MM.1S (cell line): ENCODE measurements at regions not wholly inside any gene's neighbourhood (a gene's known extent, or its start where the extent isn't known, plus 50 kb on each side); places are given as distances from the start of the nearest gene placed in this dataset.

Source experiments
- DNase-seq: peaks from one replicate; pipeline ENCODE4 v3.0.0-alpha.2; 2015
- H2AFZ ChIP-seq: fragments of 300-600 bp; sonication (generic); 2 replicates; pipeline ENCODE4 v1.6.0; 2016; ENCODE audit warnings: antibody characterized with exemption, low read length
- H3F3A ChIP-seq: fragments of 300-600 bp; sonication (generic); 2 replicates; pipeline ENCODE4 v1.6.1; 2016; ENCODE audit warnings: mild to moderate bottlenecking, antibody characterized with exemption, low read length, moderate library complexity, mixed read lengths; ENCODE audit not compliant: insufficient read depth
- H3K27ac ChIP-seq: fragments of 300-600 bp; sonication (generic); 2 replicates; pipeline ENCODE4 v1.5.1; 2016; ENCODE audit warnings: mild to moderate bottlenecking, low read length
- H3K27me3 ChIP-seq: fragments of 300-600 bp; sonication (generic); replicated peaks from 2 replicates; pipeline ENCODE4 v1.6.0; 2016; ENCODE audit warnings: low read length; ENCODE audit not compliant: insufficient read depth
- H3K36me3 ChIP-seq: fragments of 300-600 bp; sonication (generic); replicated peaks from 2 replicates; pipeline ENCODE4 v1.6.1; 2016; ENCODE audit warnings: mild to moderate bottlenecking, low read length, mixed read lengths; ENCODE audit not compliant: insufficient read depth
- H3K4me1 ChIP-seq: fragments of 300-600 bp; sonication (generic); 2 replicates; pipeline ENCODE4 v1.6.1; 2016; ENCODE audit warnings: low read length, mixed read lengths
- H3K4me2 ChIP-seq: fragments of 300-600 bp; sonication (generic); 2 replicates; pipeline ENCODE4 v1.6.0; 2016; ENCODE audit warnings: low read depth, low read length
- H3K4me3 ChIP-seq: fragments of 300-600 bp; sonication (generic); 2 replicates; pipeline ENCODE4 v1.5.1; 2016; ENCODE audit warnings: low read length, mixed read lengths
- H3K79me2 ChIP-seq: fragments of 300-600 bp; sonication (generic); 2 replicates; pipeline ENCODE4 v1.6.1; 2016; ENCODE audit warnings: mixed run types, low read length, mixed read lengths
- H3K9ac ChIP-seq: fragments of 300-600 bp; sonication (generic); 2 replicates; pipeline ENCODE4 v1.6.1; 2016; ENCODE audit warnings: low read length, mixed read lengths
- H3K9me2 ChIP-seq: fragments of 300-600 bp; sonication (generic); replicated peaks from 2 replicates; pipeline ENCODE4 v1.6.1; 2016; ENCODE audit warnings: mild to moderate bottlenecking, low read length, mixed read lengths; ENCODE audit not compliant: insufficient read depth
- H3K9me3 ChIP-seq: fragments of 300-600 bp; sonication (generic); replicated peaks from 2 replicates; pipeline ENCODE4 v1.6.1; 2016; ENCODE audit warnings: mild to moderate bottlenecking, low read length, mixed read lengths; ENCODE audit not compliant: insufficient read depth
- H4K20me1 ChIP-seq: fragments of 300-600 bp; sonication (generic); 2 replicates; pipeline ENCODE4 v1.6.1; 2016; ENCODE audit warnings: mild to moderate bottlenecking, low read length, moderate library complexity, mixed read lengths; ENCODE audit not compliant: insufficient read depth
- EZH2 ChIP-seq: fragments of 300-600 bp; sonication (generic); optimal IDR thresholded peaks from 2 replicates; pipeline ENCODE3; 2017; ENCODE audit warnings: low read depth, mild to moderate bottlenecking, antibody characterized with exemption, low read length, mixed read lengths
- EZH2phosphoT487 ChIP-seq: fragments of 300-600 bp; sonication (generic); IDR thresholded peaks from 2 replicates; pipeline ENCODE4 v1.6.1; 2018; ENCODE audit warnings: antibody characterized with exemption, low read length
- TF ChIP-seq, protein P1 (sequence below): fragments of 300-600 bp; sonication (generic); IDR thresholded peaks from 2 replicates; pipeline ENCODE4 v1.5.1; 2016; ENCODE audit warnings: antibody characterized with exemption, low read length, mixed read lengths

DNA sequence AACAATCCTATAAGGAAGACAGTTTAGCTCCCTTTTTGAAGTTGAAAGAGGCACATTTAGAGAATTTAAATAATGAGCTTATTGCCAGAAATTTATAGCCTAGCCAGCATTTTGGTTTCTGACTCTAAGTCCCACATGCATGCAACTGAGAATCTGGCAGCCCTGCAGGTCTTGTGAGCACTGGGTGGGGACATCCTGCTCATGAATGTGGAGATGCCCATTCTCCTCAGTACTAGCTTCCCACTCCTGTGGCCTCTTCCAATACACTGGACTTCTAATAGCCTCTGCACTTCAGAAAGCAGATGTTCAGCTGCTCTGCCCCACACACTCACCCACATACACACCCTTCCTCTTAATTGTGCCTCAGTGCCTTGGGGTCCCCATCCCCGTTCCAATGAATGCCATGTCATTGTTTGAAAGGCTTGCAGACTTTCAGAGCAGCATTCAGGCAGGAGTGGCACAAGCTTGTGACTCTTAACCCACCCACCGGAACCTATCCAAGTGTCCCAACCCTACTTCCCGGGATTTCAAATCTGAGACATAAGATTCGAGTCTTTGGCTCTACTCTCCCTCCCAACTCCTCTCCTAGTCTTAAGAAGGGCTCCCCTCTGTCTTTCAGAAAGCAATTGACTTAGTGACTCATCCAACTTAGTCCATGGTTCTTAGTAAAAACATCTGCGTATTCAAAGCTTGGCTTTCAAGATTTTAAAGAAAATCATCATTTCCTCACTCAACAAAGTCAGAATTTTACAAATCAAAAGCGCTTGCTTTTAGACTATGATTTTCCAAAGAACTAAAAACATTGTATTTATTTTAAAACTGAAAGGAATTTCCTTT lies 80.0 kb upstream of the FREM2 start:
- Histone ChIP-seq H3K4me2 (no peak overlapping the region), H3K27me3 (no peaks in the 10 kb centered on the region), H3F3A (no peaks in the 10 kb centered on the region), H4K20me1 (no peaks in the 10 kb centered on the region), H3K9me3 (no peaks in the 10 kb centered on the region), H3K4me1 (no peaks in the 10 kb centered on the region), H3K36me3 (no peaks in the 10 kb centered on the region), H2AFZ (no peak overlapping the region), H3K9me2 (no peaks in the 10 kb centered on the region), H3K27ac (no peak overlapping the region), H3K4me3 (no peak overlapping the region), H3K9ac (no peak overlapping the region), H3K79me2 (no peaks in the 10 kb centered on the region)
- TF ChIP-seq EZH2phosphoT487 (no peak), EZH2 (no peak)
- TF ChIP-seq, protein P1, sequence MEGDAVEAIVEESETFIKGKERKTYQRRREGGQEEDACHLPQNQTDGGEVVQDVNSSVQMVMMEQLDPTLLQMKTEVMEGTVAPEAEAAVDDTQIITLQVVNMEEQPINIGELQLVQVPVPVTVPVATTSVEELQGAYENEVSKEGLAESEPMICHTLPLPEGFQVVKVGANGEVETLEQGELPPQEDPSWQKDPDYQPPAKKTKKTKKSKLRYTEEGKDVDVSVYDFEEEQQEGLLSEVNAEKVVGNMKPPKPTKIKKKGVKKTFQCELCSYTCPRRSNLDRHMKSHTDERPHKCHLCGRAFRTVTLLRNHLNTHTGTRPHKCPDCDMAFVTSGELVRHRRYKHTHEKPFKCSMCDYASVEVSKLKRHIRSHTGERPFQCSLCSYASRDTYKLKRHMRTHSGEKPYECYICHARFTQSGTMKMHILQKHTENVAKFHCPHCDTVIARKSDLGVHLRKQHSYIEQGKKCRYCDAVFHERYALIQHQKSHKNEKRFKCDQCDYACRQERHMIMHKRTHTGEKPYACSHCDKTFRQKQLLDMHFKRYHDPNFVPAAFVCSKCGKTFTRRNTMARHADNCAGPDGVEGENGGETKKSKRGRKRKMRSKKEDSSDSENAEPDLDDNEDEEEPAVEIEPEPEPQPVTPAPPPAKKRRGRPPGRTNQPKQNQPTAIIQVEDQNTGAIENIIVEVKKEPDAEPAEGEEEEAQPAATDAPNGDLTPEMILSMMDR, result no peak
- DNase-seq, result no peak

DNA sequence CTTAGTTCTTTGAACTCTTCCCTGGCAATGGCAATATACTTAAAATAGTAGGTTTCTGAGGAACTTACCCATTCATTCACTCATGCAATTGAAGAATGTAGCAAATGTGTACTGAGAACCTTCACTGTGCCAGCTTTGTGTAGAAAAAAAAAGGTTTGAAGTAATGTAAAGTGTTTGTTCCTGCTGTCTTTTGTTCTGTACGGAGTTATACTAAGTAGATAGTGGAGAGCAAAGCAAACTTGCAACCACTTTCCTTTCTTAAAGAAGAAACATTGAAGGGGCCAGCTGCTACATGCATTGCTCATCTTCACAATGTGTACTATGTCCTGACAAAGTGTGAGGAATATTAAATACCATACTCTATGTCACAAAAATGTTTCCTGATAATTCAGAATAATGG lies 68.9 kb upstream of the FREM2 start:
- no peaks in the 10 kb centered on the region for H3K36me3 ChIP-seq
- H3K9ac ChIP-seq, result no peak overlapping the region
- TF ChIP-seq, protein P1, result no peak
- TF ChIP-seq EZH2phosphoT487 (no peak), EZH2 (no peak)
- H3K9me2 ChIP-seq, result no peaks in the 10 kb centered on the region
- H3K4me1 ChIP-seq, result no peaks in the 10 kb centered on the region
- no peak overlapping the region for H3K4me3 ChIP-seq
- no peak for DNase-seq
- H3K27ac ChIP-seq, result no peak overlapping the region
- no peaks in the 10 kb centered on the region for H3K79me2 ChIP-seq
- no peak overlapping the region for H2AFZ ChIP-seq
- H3K27me3 ChIP-seq, result no peaks in the 10 kb centered on the region
- no peaks in the 10 kb centered on the region for H3F3A ChIP-seq
- no peak overlapping the region for H3K4me2 ChIP-seq
- H3K9me3 ChIP-seq, result no peaks in the 10 kb centered on the region
- no peaks in the 10 kb centered on the region for H4K20me1 ChIP-seq

DNA sequence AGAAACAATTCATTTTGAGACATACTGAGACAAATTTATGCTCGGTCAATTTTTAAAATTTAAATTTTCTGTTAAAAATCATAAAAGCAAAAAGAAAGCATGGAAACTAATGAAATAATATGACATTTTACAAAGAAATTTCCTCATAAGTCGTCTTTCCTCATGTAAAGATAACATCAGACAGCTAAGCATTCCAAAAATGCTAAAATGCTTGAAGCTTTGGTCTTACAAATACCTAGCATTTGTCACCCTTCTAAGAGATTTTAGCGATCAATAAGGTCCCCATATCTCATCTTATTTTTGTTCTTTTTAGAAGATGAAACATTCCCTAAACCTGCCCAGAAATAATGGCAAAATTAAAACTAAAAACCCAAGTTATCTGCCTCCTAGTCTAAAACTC lies 68.5 kb upstream of the FREM2 start:
- H3K27me3 ChIP-seq, result no peaks in the 10 kb centered on the region
- no peak overlapping the region for H3K27ac ChIP-seq
- H3K4me1 ChIP-seq, result no peaks in the 10 kb centered on the region
- H3K79me2 ChIP-seq, result no peaks in the 10 kb centered on the region
- no peak overlapping the region for H3K4me3 ChIP-seq
- H3K9me2 ChIP-seq, result no peaks in the 10 kb centered on the region
- TF ChIP-seq EZH2phosphoT487 (no peak), EZH2 (no peak)
- TF ChIP-seq, protein P1, result no peak
- H3K9ac ChIP-seq, result no peak overlapping the region
- no peak for DNase-seq
- H4K20me1 ChIP-seq, result no peaks in the 10 kb centered on the region
- H2AFZ ChIP-seq, result no peak overlapping the region
- no peak overlapping the region for H3K4me2 ChIP-seq
- H3K9me3 ChIP-seq, result no peaks in the 10 kb centered on the region
- no peaks in the 10 kb centered on the region for H3F3A ChIP-seq
- H3K36me3 ChIP-seq, result no peaks in the 10 kb centered on the region
